GM23338 (cell line): ENCODE measurements at regions not wholly inside any gene's neighbourhood (a gene's known extent, or its start where the extent isn't known, plus 50 kb on each side); places are given as distances from the start of the nearest gene placed in this dataset.

Experiments
- ATAC-seq: fragments of 200-7000 bp; cut with Tn5 transposase; 3 replicates; pipeline ENCODE4 v1.9.1; 2020
- DNase-seq: peaks from one replicate; pipeline ENCODE4 v3.0.0-alpha.2; 2015; ENCODE audit warnings: low spot score
- H2AFZ ChIP-seq: fragments of 200-600 bp; sonication (generic); 2 replicates; pipeline ENCODE4 v1.8.0; 2016; ENCODE audit warnings: antibody characterized with exemption, mild to moderate bottlenecking, moderate library complexity
- H3F3A ChIP-seq: fragments of 200-600 bp; sonication (generic); replicated peaks from 2 replicates; pipeline ENCODE4 v1.8.0; 2017; ENCODE audit warnings: antibody characterized with exemption, mixed run types, low read depth
- H3K27ac ChIP-seq: fragments of 200-600 bp; sonication (generic); 2 replicates; pipeline ENCODE4 v1.6.1; 2016; ENCODE audit warnings: low read depth
- H3K27me3 ChIP-seq: fragments of 200-600 bp; sonication (generic); 2 replicates; pipeline ENCODE4 v1.8.0; 2016; ENCODE audit warnings: mild to moderate bottlenecking, mixed run types, moderate library complexity; ENCODE audit not compliant: insufficient read depth
- H3K36me3 ChIP-seq: fragments of 200-600 bp; sonication (generic); 2 replicates; pipeline ENCODE4 v1.8.0; 2016; ENCODE audit warnings: mild to moderate bottlenecking; ENCODE audit not compliant: insufficient read depth
- H3K4me1 ChIP-seq: fragments of 200-600 bp; sonication (generic); 2 replicates; pipeline ENCODE4 v1.8.0; 2016; ENCODE audit warnings: mild to moderate bottlenecking, moderate library complexity; ENCODE audit not compliant: insufficient read depth
- H3K4me2 ChIP-seq: fragments of 200-600 bp; sonication (generic); 2 replicates; pipeline ENCODE4 v1.7.1; 2017; ENCODE audit warnings: mixed run types
- H3K4me3 ChIP-seq: fragments of 200-600 bp; sonication (generic); 2 replicates; pipeline ENCODE4 v1.6.1; 2016; ENCODE audit warnings: mixed run types
- H3K79me2 ChIP-seq: fragments of 200-600 bp; sonication (generic); replicated peaks from 2 replicates; pipeline ENCODE4 v1.8.0; 2017; ENCODE audit warnings: mild to moderate bottlenecking; ENCODE audit not compliant: insufficient read depth
- H3K9me2 ChIP-seq: fragments of 200-600 bp; sonication (generic); 2 replicates; pipeline ENCODE4 v1.8.0; 2017; ENCODE audit not compliant: insufficient read depth
- H4K20me1 ChIP-seq: fragments of 200-600 bp; sonication (generic); replicated peaks from 2 replicates; pipeline ENCODE4 v1.8.0; 2017; ENCODE audit warnings: mild to moderate bottlenecking; ENCODE audit not compliant: insufficient read depth
- H3K27ac Mint-ChIP-seq: 2 replicates; pipeline ENCODE4 v1.8.0; 2020; ENCODE audit warnings: inconsistent platforms, mild to moderate bottlenecking, moderate library complexity, mixed read lengths
- H3K27me3 Mint-ChIP-seq: 3 replicates; pipeline ENCODE4 v1.8.0; 2022; ENCODE audit warnings: low read depth, mild to moderate bottlenecking, moderate library complexity, mixed read lengths, inconsistent platforms; ENCODE audit not compliant: insufficient read depth, poor library complexity
- H3K36me3 Mint-ChIP-seq: 3 replicates; pipeline ENCODE4 v1.8.0; 2021; ENCODE audit warnings: low read depth, mild to moderate bottlenecking, inconsistent platforms, moderate library complexity, mixed read lengths
- H3K4me1 Mint-ChIP-seq: 3 replicates; pipeline ENCODE4 v1.8.0; 2020; ENCODE audit warnings: mild to moderate bottlenecking, inconsistent platforms, mixed read lengths
- H3K4me3 Mint-ChIP-seq: 3 replicates; pipeline ENCODE4 v1.8.0; 2021; ENCODE audit warnings: moderate library complexity, mild to moderate bottlenecking, inconsistent platforms, mixed read lengths
- H3K9me3 Mint-ChIP-seq: 3 replicates; pipeline ENCODE4 v1.8.0; 2020; ENCODE audit warnings: moderate library complexity, mild to moderate bottlenecking, inconsistent platforms, mixed read lengths
- CREB1 ChIP-seq: fragments of 250-450 bp; sonication (Bioruptor Pico); IDR thresholded peaks from 2 replicates; pipeline ENCODE4 v1.5.0; 2020; ENCODE audit warnings: low read depth, mild to moderate bottlenecking, moderate library complexity
- EZH2 ChIP-seq: fragments of 200-600 bp; sonication (generic); IDR thresholded peaks from one replicate; pipeline ENCODE4 v1.8.0; 2017; ENCODE audit warnings: antibody characterized with exemption, mild to moderate bottlenecking, low read depth; ENCODE audit not compliant: unreplicated experiment
- EZH2phosphoT487 ChIP-seq: fragments of 200-600 bp; sonication (generic); IDR thresholded peaks from one replicate; pipeline ENCODE4 v1.8.1; 2018; ENCODE audit warnings: antibody characterized with exemption; ENCODE audit not compliant: unreplicated experiment
- JUNB ChIP-seq: IDR thresholded peaks from one replicate; pipeline ENCODE4 v1.6.1; 2016; ENCODE audit warnings: antibody characterized with exemption; ENCODE audit not compliant: unreplicated experiment
- POLR2AphosphoS5 ChIP-seq: IDR thresholded peaks from 2 replicates; pipeline ENCODE4 v1.6.1; 2016; ENCODE audit warnings: antibody characterized with exemption, low read depth
- STAT1 ChIP-seq: IDR thresholded peaks from one replicate; pipeline ENCODE4 v1.6.1; 2016; ENCODE audit warnings: antibody characterized with exemption; ENCODE audit not compliant: unreplicated experiment
- ZNF114 ChIP-seq: fragments of 250-450 bp; sonication (Bioruptor Pico); IDR thresholded peaks from 2 replicates; pipeline ENCODE4 v1.5.0; 2020; ENCODE audit warnings: mild to moderate bottlenecking, moderate library complexity
- ZNF331 ChIP-seq: fragments of 250-450 bp; sonication (Bioruptor Pico); IDR thresholded peaks from 2 replicates; pipeline ENCODE4 v1.5.0; 2020; ENCODE audit warnings: low read depth, mild to moderate bottlenecking, moderate library complexity
- TF ChIP-seq, protein P1 (sequence below): fragments of 250-450 bp; sonication (Bioruptor Pico); IDR thresholded peaks from 2 replicates; pipeline ENCODE4 v1.5.0; 2020; ENCODE audit warnings: mild to moderate bottlenecking, moderate library complexity
- TF ChIP-seq, protein P2 (sequence below): IDR thresholded peaks from one replicate; pipeline ENCODE4 v1.6.1; 2018; ENCODE audit warnings: antibody characterized with exemption; ENCODE audit not compliant: unreplicated experiment
- TF ChIP-seq, protein P3 (sequence below), 2 experiments: fragments of 200-600 bp in 1 of 2; sonication (generic) in 1 of 2; conservative IDR thresholded peaks; 2 replicates each; pipeline versions ENCODE4 v1.5.1 to v1.6.1; 2016 to 2017; ENCODE audit warnings: antibody characterized with exemption in 2 of 2, low read depth in 2 of 2, mild to moderate bottlenecking in 2 of 2, moderate library complexity in 1 of 2

DNA sequence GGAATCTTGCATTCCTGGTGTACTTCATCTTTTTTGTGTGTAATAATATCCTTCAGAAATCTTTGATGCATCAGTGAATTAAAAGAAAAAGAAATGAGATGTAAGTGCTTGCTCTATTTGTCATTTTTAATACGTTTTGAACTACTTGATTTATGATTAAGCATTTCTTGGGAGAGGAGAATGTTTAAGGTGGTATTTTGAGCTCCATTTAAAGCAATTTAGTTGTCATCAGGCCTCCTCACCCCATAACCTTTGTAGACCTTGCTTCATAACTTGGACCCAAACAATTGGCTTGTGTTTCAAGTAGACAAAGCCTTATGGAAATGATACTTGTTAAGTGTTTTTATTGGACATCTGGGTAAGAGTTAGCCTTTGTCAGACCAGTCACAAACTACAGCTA, 87.1 kb upstream of the VEPH1 start:
- Mint-ChIP-seq H3K27me3 (no peaks in the 10 kb centered on the region), H3K27ac (no peak overlapping the region), H3K36me3 (peaks cover 7% of the 10 kb centered on the region), H3K4me1 (peaks cover 14% of the 10 kb centered on the region), H3K9me3 (peaks cover 13% of the 10 kb centered on the region), H3K4me3 (no peak overlapping the region)
- Histone ChIP-seq H3K4me1 (0 out of 2 replicates have a peak, but pooled peaks cover 5% of the 10 kb centered on the region), H3K36me3 (no peaks in the 10 kb centered on the region), H3K27me3 (no peaks in the 10 kb centered on the region), H4K20me1 (no peaks in the 10 kb centered on the region), H3K27ac (no peak overlapping the region), H2AFZ (no peak overlapping the region), H3F3A (no peaks in the 10 kb centered on the region), H3K4me2 (no peak overlapping the region), H3K79me2 (no peaks in the 10 kb centered on the region), H3K4me3 (no peak overlapping the region), H3K9me2 (no peaks in the 10 kb centered on the region)
- no peak for TF ChIP-seq EZH2phosphoT487
- TF ChIP-seq, protein P1, sequence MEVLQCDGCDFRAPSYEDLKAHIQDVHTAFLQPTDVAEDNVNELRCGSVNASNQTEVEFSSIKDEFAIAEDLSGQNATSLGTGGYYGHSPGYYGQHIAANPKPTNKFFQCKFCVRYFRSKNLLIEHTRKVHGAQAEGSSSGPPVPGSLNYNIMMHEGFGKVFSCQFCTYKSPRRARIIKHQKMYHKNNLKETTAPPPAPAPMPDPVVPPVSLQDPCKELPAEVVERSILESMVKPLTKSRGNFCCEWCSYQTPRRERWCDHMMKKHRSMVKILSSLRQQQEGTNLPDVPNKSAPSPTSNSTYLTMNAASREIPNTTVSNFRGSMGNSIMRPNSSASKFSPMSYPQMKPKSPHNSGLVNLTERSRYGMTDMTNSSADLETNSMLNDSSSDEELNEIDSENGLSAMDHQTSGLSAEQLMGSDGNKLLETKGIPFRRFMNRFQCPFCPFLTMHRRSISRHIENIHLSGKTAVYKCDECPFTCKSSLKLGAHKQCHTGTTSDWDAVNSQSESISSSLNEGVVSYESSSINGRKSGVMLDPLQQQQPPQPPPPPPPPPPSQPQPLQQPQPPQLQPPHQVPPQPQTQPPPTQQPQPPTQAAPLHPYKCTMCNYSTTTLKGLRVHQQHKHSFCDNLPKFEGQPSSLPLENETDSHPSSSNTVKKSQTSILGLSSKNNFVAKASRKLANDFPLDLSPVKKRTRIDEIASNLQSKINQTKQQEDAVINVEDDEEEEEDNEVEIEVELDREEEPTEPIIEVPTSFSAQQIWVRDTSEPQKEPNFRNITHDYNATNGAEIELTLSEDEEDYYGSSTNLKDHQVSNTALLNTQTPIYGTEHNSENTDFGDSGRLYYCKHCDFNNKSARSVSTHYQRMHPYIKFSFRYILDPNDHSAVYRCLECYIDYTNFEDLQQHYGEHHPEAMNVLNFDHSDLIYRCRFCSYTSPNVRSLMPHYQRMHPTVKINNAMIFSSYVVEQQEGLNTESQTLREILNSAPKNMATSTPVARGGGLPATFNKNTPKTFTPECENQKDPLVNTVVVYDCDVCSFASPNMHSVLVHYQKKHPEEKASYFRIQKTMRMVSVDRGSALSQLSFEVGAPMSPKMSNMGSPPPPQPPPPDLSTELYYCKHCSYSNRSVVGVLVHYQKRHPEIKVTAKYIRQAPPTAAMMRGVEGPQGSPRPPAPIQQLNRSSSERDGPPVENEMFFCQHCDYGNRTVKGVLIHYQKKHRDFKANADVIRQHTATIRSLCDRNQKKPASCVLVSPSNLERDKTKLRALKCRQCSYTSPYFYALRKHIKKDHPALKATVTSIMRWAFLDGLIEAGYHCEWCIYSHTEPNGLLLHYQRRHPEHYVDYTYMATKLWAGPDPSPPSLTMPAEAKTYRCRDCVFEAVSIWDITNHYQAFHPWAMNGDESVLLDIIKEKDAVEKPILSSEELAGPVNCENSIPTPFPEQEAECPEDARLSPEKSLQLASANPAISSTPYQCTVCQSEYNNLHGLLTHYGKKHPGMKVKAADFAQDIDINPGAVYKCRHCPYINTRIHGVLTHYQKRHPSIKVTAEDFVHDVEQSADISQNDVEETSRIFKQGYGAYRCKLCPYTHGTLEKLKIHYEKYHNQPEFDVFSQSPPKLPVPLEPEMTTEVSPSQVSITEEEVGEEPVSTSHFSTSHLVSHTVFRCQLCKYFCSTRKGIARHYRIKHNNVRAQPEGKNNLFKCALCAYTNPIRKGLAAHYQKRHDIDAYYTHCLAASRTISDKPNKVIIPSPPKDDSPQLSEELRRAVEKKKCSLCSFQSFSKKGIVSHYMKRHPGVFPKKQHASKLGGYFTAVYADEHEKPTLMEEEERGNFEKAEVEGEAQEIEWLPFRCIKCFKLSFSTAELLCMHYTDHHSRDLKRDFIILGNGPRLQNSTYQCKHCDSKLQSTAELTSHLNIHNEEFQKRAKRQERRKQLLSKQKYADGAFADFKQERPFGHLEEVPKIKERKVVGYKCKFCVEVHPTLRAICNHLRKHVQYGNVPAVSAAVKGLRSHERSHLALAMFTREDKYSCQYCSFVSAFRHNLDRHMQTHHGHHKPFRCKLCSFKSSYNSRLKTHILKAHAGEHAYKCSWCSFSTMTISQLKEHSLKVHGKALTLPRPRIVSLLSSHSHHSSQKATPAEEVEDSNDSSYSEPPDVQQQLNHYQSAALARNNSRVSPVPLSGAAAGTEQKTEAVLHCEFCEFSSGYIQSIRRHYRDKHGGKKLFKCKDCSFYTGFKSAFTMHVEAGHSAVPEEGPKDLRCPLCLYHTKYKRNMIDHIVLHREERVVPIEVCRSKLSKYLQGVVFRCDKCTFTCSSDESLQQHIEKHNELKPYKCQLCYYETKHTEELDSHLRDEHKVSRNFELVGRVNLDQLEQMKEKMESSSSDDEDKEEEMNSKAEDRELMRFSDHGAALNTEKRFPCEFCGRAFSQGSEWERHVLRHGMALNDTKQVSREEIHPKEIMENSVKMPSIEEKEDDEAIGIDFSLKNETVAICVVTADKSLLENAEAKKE (CRISPR knock-in tag): no peak
- TF ChIP-seq STAT1: no peak
- TF ChIP-seq ZNF331 (CRISPR knock-in tag): no peak
- TF ChIP-seq ZNF114 (CRISPR knock-in tag): no peak
- TF ChIP-seq, protein P2, sequence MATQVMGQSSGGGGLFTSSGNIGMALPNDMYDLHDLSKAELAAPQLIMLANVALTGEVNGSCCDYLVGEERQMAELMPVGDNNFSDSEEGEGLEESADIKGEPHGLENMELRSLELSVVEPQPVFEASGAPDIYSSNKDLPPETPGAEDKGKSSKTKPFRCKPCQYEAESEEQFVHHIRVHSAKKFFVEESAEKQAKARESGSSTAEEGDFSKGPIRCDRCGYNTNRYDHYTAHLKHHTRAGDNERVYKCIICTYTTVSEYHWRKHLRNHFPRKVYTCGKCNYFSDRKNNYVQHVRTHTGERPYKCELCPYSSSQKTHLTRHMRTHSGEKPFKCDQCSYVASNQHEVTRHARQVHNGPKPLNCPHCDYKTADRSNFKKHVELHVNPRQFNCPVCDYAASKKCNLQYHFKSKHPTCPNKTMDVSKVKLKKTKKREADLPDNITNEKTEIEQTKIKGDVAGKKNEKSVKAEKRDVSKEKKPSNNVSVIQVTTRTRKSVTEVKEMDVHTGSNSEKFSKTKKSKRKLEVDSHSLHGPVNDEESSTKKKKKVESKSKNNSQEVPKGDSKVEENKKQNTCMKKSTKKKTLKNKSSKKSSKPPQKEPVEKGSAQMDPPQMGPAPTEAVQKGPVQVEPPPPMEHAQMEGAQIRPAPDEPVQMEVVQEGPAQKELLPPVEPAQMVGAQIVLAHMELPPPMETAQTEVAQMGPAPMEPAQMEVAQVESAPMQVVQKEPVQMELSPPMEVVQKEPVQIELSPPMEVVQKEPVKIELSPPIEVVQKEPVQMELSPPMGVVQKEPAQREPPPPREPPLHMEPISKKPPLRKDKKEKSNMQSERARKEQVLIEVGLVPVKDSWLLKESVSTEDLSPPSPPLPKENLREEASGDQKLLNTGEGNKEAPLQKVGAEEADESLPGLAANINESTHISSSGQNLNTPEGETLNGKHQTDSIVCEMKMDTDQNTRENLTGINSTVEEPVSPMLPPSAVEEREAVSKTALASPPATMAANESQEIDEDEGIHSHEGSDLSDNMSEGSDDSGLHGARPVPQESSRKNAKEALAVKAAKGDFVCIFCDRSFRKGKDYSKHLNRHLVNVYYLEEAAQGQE: no peak
- TF ChIP-seq, protein P3, sequence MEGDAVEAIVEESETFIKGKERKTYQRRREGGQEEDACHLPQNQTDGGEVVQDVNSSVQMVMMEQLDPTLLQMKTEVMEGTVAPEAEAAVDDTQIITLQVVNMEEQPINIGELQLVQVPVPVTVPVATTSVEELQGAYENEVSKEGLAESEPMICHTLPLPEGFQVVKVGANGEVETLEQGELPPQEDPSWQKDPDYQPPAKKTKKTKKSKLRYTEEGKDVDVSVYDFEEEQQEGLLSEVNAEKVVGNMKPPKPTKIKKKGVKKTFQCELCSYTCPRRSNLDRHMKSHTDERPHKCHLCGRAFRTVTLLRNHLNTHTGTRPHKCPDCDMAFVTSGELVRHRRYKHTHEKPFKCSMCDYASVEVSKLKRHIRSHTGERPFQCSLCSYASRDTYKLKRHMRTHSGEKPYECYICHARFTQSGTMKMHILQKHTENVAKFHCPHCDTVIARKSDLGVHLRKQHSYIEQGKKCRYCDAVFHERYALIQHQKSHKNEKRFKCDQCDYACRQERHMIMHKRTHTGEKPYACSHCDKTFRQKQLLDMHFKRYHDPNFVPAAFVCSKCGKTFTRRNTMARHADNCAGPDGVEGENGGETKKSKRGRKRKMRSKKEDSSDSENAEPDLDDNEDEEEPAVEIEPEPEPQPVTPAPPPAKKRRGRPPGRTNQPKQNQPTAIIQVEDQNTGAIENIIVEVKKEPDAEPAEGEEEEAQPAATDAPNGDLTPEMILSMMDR (conservative IDR thresholded peaks at IDR 0.05; ENCODE audit: low read depth in 2 of 2): no peak
- TF ChIP-seq JUNB: no peak
- no peak for TF ChIP-seq EZH2
- no peak for TF ChIP-seq CREB1 (CRISPR knock-in tag)
- TF ChIP-seq POLR2AphosphoS5: no peak
- no peak for ATAC-seq
- no peak for DNase-seq
